ENCODE measurements at regions not wholly inside any gene's neighbourhood (a gene's known extent, or its start where the extent isn't known, plus 50 kb on each side); places are given as distances from the start of the nearest gene placed in this dataset.

DNA sequence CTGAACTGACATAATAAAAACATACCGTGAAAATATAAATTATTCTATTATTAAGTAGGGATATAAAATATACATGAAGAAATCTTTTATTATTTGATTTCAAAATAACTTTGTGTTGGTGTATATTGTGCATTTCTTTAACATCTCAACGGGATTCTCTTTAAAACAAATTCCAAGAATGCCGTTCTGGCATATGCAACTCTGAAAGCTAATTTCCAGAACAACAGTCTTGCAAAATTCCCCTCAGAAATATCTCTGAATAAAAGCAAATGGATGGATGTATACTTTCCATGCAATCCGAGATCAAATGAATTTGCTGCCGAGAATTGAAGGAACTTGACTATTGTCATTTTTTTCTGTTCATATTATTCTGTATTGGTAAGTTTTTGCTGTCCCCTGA is 1579.8 kb downstream of the PCDH9 start:
- no peak overlapping the region for H3K4me3 Mint-ChIP-seq
- H3K36me3 Mint-ChIP-seq (ENCODE audit: low read depth), result no peaks in the 10 kb centered on the region
- Histone ChIP-seq H3K9me3 (ENCODE audit: control insufficient read depth in 1 of 2, insufficient read depth in 1 of 2, low read length in 2 of 2) (no peaks in the 10 kb centered on the region), H3K27ac (ENCODE audit: low read depth in 1 of 2, low read length in 2 of 2) (no peak overlapping the region), H3K36me3 (ENCODE audit: insufficient read depth, low read length) (no peaks in the 10 kb centered on the region), H3K4me1 (ENCODE audit: insufficient read depth, low read length) (no peaks in the 10 kb centered on the region), H3K27me3 (ENCODE audit: control insufficient read depth in 1 of 2, insufficient read depth in 2 of 2, low read length in 2 of 2) (no peaks in the 10 kb centered on the region), H3K4me3 (ENCODE audit: low read length) (no peak overlapping the region)
- ATAC-seq (ENCODE audit: poor library complexity) (no peak), DNase-seq (no peak)
- POLR2A ChIA-PET, result no interaction called here
- H3K9me3 Mint-ChIP-seq, result peaks cover 3% of the 10 kb centered on the region
- no peak overlapping the region for H3K27ac Mint-ChIP-seq
- no peak for TF ChIP-seq CTCF (IDR thresholded peaks at IDR 0.05)
- CTCF ChIA-PET, result no interaction called here
- no peaks in the 10 kb centered on the region for H3K27me3 Mint-ChIP-seq
- H3K4me1 Mint-ChIP-seq (ENCODE audit: low read depth), result no peaks in the 10 kb centered on the region
- intact Hi-C loops (cut with DNase I, micrococcal nuclease), result no loop called here

DNA sequence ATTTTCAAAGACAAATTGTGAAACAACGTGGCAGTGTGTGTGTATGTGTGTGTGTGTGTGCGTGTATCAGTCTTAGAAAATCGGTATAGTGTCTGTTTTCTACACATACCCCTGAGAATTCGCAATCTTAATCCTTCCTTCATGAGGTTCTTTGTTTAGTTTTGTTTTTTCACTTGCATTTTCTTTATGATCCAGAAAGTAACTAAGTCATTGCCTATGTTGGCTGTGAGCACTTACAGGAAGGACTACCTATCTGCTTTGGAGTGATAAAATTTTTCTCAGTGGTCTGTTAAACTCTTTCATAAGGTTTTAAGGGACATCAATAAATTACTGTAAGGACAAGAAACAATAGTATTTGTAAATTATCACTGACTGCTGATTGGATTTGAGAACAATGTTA is 1587.1 kb downstream of the PCDH9 start:
- Mint-ChIP-seq H3K9me3 (no peaks in the 10 kb centered on the region), H3K4me3 (no peak overlapping the region), H3K27ac (no peak overlapping the region), H3K27me3 (no peaks in the 10 kb centered on the region), H3K4me1 (ENCODE audit: low read depth) (no peaks in the 10 kb centered on the region), H3K36me3 (ENCODE audit: low read depth) (no peaks in the 10 kb centered on the region)
- ChIA-PET CTCF (no interaction called here), POLR2A (no interaction called here)
- TF ChIP-seq CTCF (IDR thresholded peaks at IDR 0.05), result no peak
- Histone ChIP-seq H3K4me1 (ENCODE audit: insufficient read depth, low read length) (no peaks in the 10 kb centered on the region), H3K27ac (ENCODE audit: low read depth in 1 of 2, low read length in 2 of 2) (no peak overlapping the region), H3K36me3 (ENCODE audit: insufficient read depth, low read length) (no peaks in the 10 kb centered on the region), H3K9me3 (ENCODE audit: control insufficient read depth in 1 of 2, insufficient read depth in 1 of 2, low read length in 2 of 2) (no peaks in the 10 kb centered on the region), H3K27me3 (ENCODE audit: control insufficient read depth in 1 of 2, insufficient read depth in 2 of 2, low read length in 2 of 2) (no peaks in the 10 kb centered on the region), H3K4me3 (ENCODE audit: low read length) (no peak overlapping the region)
- ATAC-seq (ENCODE audit: poor library complexity) (no peak), DNase-seq (no peak)
- intact Hi-C loops (cut with DNase I, micrococcal nuclease), result no loop called here

DNA sequence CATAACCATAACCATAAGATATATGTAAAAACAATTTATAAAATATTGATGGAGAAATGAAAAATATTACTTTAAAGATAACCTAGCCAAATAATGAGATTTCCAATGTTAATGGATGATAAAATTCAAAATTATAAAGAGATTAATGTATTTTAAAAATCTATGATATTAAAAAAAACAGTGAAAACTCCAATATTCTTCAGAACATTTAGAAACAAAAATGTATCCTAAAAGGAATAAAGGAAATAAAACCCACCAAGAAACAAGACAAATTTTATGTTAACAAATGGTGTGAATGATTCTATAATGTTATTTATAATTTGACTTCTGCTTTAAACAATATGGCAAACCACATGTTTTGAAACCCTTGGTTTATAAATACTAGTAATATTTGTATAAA is 1587.8 kb downstream of the PCDH9 start:
- no peak for DNase-seq
- no peaks in the 10 kb centered on the region for H3K4me1 ChIP-seq (ENCODE audit: insufficient read depth, low read length)
- Mint-ChIP-seq H3K9me3 (no peaks in the 10 kb centered on the region), H3K27ac (no peak overlapping the region), H3K4me3 (no peak overlapping the region), H3K27me3 (no peaks in the 10 kb centered on the region), H3K36me3 (ENCODE audit: low read depth) (no peaks in the 10 kb centered on the region), H3K4me1 (ENCODE audit: low read depth) (no peaks in the 10 kb centered on the region)
- ChIA-PET CTCF (no interaction called here), POLR2A (no interaction called here)
- no peak for ATAC-seq (ENCODE audit: poor library complexity)
- intact Hi-C loops (cut with DNase I, micrococcal nuclease), result no loop called here
- no peak overlapping the region for H3K27ac ChIP-seq (ENCODE audit: low read depth in 1 of 2, low read length in 2 of 2)
- H3K36me3 ChIP-seq (ENCODE audit: insufficient read depth, low read length), result no peaks in the 10 kb centered on the region
- H3K4me3 ChIP-seq (ENCODE audit: low read length), result no peak overlapping the region
- TF ChIP-seq CTCF (IDR thresholded peaks at IDR 0.05), result no peak
- H3K9me3 ChIP-seq (ENCODE audit: control insufficient read depth in 1 of 2, insufficient read depth in 1 of 2, low read length in 2 of 2), result no peaks in the 10 kb centered on the region
- H3K27me3 ChIP-seq (ENCODE audit: control insufficient read depth in 1 of 2, insufficient read depth in 2 of 2, low read length in 2 of 2), result no peaks in the 10 kb centered on the region
